ENCODE measurements at regions not wholly inside any gene's neighbourhood (a gene's known extent, or its start where the extent isn't known, plus 50 kb on each side); places are given as distances from the start of the nearest gene placed in this dataset.

- H3K27me3 ChIP-seq (ENCODE audit: insufficient read depth, low read depth), result no peaks in the 10 kb centered on the region
- no peak for TF ChIP-seq CTCF (conservative IDR thresholded peaks at IDR 0.05; ENCODE audit: low read depth, low read length)
- peaks cover 7% of the 10 kb centered on the region for H3K4me1 ChIP-seq (ENCODE audit: low read depth, poor library complexity, severe bottlenecking)
- no peak overlapping the region for H3K9ac ChIP-seq
- no peaks in the 10 kb centered on the region for H3K79me2 ChIP-seq (ENCODE audit: insufficient read depth, low read depth)
- H3K4me2 ChIP-seq, result no peak overlapping the region
- no peaks in the 10 kb centered on the region for H4K20me1 ChIP-seq (ENCODE audit: insufficient read depth)
- H3K27ac ChIP-seq, result no peak overlapping the region
- no peak overlapping the region for H2AFZ ChIP-seq (ENCODE audit: low read depth)
- H3K4me3 ChIP-seq (IDR thresholded peaks at IDR 0.05; ENCODE audit: insufficient read depth, low read depth, low read length), result no peak overlapping the region
- H3K36me3 ChIP-seq (ENCODE audit: insufficient read depth), result no peaks in the 10 kb centered on the region
Measured at GRCh38 chr3:109210501-109210900, 74.0 kb downstream of the C3orf85 start.

DNA sequence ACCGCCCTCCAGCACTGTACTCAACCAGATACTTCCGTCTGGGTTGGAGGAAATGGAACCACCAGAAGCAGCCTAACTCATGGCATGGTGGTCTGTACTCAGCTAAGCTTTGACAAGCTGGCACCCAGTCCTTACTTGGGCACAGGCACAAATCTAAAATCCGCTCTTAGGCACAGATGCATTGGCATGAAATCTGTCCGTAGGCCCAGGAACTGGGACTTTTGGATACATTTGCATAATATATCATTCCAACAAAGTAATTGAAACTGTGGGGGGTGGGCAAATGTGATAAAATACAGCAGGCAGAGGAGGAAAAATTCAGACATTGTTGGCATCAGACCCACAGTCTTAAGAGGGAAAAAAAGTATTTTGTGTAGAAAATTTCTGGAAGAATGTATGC lies 75.4 kb downstream of the C3orf85 start:
- H3K4me2 ChIP-seq, result no peak overlapping the region
- H4K20me1 ChIP-seq (ENCODE audit: insufficient read depth), result no peaks in the 10 kb centered on the region
- TF ChIP-seq CTCF (conservative IDR thresholded peaks at IDR 0.05; ENCODE audit: low read depth, low read length), result no peak
- no peak overlapping the region for H3K4me3 ChIP-seq (IDR thresholded peaks at IDR 0.05; ENCODE audit: insufficient read depth, low read depth, low read length)
- no peaks in the 10 kb centered on the region for H3K79me2 ChIP-seq (ENCODE audit: insufficient read depth, low read depth)
- no peaks in the 10 kb centered on the region for H3K27me3 ChIP-seq (ENCODE audit: insufficient read depth, low read depth)
- H3K36me3 ChIP-seq (ENCODE audit: insufficient read depth), result no peaks in the 10 kb centered on the region
- H2AFZ ChIP-seq (ENCODE audit: low read depth), result no peak overlapping the region
- no peak overlapping the region for H3K9ac ChIP-seq
- no peak overlapping the region for H3K27ac ChIP-seq
- H3K4me1 ChIP-seq (ENCODE audit: low read depth, poor library complexity, severe bottlenecking), result peaks cover 7% of the 10 kb centered on the region

DNA sequence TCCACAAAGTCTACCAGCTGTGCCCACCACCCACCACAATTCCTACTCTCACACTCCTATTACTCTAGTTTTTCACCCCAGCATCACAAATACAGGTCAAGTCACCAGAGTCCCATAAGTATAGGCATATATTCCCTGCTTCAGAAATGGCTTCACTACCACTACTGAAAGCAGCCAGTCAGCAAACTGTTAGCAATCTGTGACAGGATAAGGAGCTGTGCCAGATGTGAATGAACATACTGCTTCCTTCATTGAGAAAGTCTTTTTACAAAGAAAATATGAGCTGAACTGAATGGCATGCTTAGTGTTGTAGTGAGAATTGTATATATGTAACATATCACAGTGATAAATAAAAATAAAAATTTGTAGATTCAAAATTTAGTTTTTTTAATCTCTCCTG lies 76.8 kb downstream of the C3orf85 start:
- Histone ChIP-seq H3K36me3 (ENCODE audit: insufficient read depth) (no peaks in the 10 kb centered on the region), H3K79me2 (ENCODE audit: insufficient read depth, low read depth) (no peaks in the 10 kb centered on the region), H3K9ac (no peak overlapping the region), H3K4me1 (ENCODE audit: low read depth, poor library complexity, severe bottlenecking) (peaks cover 7% of the 10 kb centered on the region), H3K27me3 (ENCODE audit: insufficient read depth, low read depth) (no peaks in the 10 kb centered on the region), H4K20me1 (ENCODE audit: insufficient read depth) (no peaks in the 10 kb centered on the region), H3K27ac (no peak overlapping the region), H3K4me2 (no peak overlapping the region), H3K4me3 (IDR thresholded peaks at IDR 0.05; ENCODE audit: insufficient read depth, low read depth, low read length) (no peak overlapping the region), H2AFZ (ENCODE audit: low read depth) (no peak overlapping the region)
- no peak for TF ChIP-seq CTCF (conservative IDR thresholded peaks at IDR 0.05; ENCODE audit: low read depth, low read length)

DNA sequence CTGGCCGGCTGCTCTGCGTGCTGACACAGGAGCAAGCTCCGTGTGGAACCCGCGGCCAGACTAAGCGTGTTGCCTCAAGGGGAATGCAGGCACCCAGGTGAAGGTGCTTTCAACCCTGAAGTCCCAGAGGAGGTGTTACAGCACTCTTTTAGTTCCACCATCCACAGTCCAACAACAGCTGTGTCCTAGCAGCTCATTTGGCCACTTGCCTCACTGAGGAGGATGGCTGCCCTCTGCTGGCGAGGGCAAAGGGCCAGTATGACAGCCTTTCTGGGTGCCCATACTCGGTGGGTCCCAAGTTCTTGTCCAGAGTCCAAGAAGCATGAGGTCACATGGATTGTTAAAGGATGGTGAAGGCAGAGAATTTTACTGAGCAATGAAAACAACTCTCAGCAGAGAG lies 87.8 kb downstream of the C3orf85 start:
- Histone ChIP-seq H3K4me2 (no peak overlapping the region), H3K4me3 (IDR thresholded peaks at IDR 0.05; ENCODE audit: insufficient read depth, low read depth, low read length) (no peak overlapping the region), H3K4me1 (ENCODE audit: low read depth, poor library complexity, severe bottlenecking) (no peaks in the 10 kb centered on the region), H2AFZ (ENCODE audit: low read depth) (no peak overlapping the region), H3K27ac (no peak overlapping the region), H4K20me1 (ENCODE audit: insufficient read depth) (no peaks in the 10 kb centered on the region), H3K27me3 (ENCODE audit: insufficient read depth, low read depth) (no peaks in the 10 kb centered on the region), H3K79me2 (ENCODE audit: insufficient read depth, low read depth) (no peaks in the 10 kb centered on the region), H3K9ac (no peak overlapping the region), H3K36me3 (ENCODE audit: insufficient read depth) (no peaks in the 10 kb centered on the region)
- TF ChIP-seq CTCF (conservative IDR thresholded peaks at IDR 0.05; ENCODE audit: low read depth, low read length), result peak; percentile 22; the same call in 1 of the 2 replicates

All from KMS-11 (cell line).